CD4-positive, alpha-beta T cell treated with Interleukin-17A for 1 hour (primary cell): ENCODE measurements at regions not wholly inside any gene's neighbourhood (a gene's known extent, or its start where the extent isn't known, plus 50 kb on each side); places are given as distances from the start of the nearest gene placed in this dataset.

Source experiments
- DNase-seq: peaks from one replicate; pipeline ENCODE4 v3.0.0-alpha.2; 2020

DNA sequence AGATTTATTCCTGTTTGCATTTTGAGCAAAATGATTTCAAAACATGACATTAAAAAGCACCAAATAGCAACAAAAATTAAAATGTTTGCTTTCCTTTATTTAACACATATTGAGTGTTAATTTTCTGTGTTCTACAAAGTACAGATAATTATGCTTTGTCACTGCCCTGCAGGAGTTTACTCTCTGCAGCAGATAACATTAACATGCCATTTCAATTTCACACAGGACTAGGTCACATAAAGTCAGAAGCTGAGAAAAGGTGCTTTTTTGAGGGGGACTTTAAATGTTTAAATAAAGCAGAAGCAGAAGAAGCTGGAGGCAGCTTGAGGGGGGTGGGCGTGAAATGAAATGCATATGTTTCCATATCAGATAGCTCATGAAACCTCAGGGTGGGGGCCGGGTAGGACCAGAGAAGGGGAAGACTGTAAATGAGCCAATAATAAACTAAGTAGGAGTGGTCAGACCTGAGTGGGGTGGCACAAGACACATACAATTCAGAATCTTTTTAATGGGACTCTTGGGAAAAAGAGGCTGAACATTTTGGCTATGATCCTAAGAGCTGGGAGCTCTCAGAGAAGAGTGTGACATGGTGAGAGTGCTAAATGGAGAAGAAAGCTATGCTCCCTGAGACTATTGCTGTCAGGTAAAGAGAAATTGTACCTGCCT, 387.5 kb downstream of the FAM170A start:
- DNase-seq, result no peak

DNA sequence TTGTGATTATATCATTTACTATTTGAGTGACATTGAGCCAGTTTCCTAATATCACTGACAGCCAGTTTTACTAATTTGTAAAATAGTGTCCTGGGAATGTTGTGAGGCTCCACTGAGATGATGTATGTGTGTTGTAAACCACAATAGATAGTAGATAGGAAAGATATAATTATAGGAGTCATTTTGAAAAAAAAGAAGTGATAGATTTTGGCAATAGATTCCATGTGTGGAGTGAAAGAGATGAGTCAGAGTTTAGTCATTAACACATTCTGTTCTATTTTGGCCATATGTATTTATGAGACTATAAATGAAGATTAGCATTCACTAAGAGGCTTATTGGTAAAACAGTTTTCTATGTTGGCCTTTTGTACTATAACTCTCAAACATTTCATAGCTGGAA, 388.2 kb downstream of the FAM170A start:
- DNase-seq, result no peak

DNA sequence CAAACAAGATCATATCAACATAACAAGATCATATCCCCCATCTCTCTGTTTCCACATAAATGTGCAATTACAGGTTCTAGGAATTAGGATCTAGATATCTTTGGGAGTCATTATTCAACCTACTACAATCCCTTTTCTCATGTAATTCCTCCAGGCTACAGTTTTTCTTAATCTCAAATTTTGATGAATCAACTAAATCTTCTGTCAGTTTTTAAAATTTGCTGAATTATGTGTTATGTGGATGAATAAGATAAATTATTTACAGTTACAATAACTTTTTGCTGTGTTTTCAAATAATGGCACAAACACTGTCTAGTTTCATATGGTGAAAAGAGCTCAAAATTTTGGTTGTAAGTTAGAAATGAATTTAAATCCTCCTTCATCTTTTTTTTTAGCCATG, 405.8 kb downstream of the FAM170A start:
- no peak for DNase-seq

DNA sequence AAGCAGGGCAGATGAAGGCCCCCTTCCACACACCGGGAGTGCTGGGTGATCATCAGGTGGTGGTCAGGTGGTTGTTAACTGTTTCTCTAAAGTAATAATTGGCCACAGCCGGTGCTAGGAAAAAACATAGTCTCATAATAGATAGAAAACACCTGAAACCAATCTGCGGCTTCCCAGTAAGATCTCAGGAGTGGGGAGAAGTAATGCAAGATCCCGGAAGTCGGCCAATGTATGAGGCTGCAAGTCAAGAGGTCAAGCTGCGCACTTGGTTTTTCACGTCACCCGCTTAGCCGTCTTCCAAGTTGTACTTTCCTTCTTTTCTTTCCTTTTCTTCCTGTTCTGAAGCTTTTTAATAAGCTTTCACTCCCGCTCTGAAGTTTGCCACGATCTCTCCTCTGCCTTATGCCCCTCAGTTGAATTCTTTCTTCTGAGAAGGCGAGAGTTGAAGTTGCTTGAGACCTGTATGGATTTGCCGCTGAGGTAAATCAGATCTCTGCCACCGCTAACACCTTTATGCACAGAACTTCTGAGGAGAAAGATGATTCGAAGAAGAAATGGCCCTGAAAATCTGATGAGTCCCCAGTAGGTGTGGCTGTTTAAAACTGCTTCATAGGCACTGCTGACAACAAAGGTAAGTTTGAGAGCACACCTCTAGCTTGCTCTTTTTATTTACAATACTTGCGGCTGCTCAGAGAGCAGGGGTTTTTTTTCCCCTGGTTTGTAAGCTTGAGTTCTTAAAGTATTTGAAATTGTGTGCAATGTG, 406.6 kb downstream of the FAM170A start:
- DNase-seq, result no peak

DNA sequence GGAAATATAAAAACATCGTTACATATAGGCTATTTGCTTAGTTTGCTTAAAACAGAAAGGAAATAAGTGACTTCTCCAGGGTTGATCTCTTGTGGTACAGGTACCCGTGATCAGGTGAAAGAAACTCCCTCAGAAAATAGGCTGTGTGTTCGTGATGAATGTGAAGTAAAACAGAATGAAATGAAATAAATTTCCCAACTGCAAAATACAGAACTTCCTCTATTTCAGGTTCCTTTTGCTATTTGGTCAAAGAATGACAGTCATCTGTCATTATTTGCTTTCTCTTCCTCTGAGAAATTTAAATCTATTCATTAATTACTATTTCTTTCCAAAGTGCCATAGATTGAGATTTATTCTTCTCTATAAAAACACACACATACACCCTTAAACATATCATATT, 408.1 kb downstream of the FAM170A start:
- DNase-seq, result no peak

DNA sequence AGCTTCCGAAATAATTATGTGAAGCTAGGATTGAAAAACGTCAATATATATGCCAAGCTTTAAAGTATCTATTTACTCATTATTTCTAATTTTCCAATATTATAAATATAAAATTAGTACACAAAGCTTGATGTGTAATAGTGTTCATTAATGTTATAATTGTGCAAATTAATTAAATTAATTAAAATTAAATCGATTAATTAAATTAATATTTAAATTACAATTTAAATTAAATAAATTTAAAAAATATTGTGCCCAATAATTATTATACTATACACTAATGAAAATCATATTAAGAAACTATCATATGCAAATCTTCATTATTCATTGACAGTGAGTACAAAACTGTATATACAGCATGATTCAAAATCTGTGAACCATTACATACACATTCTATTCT, 409.8 kb downstream of the FAM170A start:
- DNase-seq, result no peak

DNA sequence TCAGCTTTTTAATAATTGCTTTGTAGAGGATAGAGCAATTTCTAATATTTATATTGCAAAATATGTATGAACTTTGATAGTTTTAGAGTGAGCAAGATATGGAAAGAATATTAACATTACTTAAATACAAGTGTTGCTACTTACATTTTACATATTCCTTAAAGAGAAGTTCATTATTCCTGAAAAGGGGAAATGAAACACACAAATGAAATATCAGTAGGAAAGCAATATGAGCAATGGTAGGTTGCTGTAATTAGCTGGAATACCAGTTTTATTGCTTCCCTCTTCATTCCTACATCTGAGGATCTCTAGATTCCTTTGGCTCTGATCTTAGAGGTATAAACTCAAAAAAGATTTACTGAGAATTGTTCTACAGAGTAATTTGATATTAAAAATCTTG, 414.1 kb downstream of the FAM170A start:
- no peak for DNase-seq

DNA sequence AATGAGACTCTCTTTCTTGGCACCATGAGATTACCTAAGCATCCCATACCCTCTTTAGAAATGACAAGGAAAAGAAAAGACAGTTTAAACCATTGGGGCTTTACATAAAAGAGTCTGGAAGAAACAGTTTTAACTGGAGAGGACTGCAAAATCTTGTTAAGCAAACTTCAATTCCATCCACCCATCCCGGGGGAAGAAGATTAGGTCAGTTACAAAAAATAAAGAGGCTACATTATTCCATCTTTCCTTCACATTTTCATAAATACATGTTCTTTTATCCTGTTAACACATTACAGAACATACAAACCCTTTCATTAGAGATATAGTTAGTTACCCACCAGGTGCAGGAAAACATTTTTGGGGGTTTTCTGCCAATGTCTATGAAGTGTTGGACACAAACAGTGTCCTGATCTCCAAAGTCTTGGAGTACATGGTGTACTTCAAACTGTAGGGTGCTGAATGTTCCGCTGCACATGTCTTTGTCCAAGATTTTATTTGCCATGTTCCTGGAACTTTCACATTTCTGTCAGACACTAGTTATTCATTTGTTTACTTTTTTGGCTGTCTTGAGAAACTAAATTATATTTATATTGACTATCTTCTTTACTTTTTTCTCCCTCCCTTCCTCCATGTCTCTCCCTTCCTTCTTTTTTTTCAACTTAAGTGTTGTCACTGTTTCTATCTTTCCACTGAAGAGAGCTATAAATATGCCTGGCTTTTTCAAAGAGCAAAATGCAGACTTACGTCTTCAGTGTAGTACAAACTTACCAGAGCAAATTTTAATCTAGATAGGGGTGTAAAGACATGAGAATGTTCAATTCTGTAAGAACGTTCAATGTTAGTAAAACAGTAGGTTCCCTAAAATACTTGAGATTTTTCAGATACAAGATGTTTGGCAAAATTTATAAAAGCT, 410.9 kb upstream of the PRR16 start:
- no peak for DNase-seq

DNA sequence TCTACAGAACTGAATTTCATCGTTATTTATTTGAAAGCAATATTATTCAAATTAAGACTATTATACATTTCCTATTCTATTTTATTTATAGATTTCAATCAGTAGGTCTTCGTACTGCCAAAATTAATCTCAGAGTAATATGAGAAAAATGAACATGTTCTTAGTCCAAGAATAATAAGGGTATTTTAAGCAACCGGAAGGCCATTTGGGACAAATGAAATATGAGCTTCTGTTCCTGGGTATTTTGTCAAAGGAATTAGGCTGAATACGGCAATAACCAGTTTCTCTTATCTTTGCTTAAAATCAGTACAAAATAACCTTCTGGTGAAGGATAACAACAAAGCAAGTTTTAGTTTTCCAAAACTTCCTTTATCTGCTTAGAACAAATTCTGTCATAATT, 410.3 kb upstream of the PRR16 start:
- no peak for DNase-seq

DNA sequence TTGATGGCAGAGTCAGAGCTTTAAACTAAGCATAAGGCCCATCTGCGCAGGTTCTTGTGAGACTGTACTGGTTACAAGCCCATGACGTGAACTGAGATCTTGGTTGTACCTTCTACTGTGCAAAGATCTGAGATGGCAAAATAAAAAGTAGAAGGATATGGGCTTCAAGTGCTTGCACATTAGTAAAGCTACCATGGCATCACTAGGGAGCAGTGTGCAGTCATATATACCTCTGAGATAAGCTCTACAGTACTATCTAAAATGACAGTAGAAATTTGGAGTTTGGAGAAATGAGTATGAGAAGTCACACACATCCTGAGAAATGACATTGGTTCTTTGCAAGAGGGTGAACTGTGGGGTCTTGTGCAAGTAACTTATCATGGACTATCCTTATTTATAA, 408.2 kb upstream of the PRR16 start:
- DNase-seq, result no peak

DNA sequence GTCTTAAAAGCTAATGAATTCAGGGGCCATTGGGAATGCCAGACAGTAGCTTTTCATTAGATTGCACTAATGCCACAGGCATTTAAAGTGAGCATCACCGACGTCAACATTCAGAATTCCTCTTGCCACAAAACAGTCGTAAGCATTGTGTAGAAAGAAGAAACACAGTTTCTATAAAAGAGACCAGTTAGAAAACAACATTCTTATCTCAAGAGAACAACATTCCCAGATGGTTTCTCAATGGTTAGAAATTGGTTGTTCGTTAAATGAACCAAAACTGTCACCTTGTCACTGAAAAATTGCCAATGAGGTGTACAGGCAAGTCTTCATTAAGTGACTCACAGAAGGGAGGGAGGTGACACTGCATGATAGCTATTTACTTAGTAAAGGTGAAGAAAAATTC, 401.6 kb upstream of the PRR16 start:
- no peak for DNase-seq

DNA sequence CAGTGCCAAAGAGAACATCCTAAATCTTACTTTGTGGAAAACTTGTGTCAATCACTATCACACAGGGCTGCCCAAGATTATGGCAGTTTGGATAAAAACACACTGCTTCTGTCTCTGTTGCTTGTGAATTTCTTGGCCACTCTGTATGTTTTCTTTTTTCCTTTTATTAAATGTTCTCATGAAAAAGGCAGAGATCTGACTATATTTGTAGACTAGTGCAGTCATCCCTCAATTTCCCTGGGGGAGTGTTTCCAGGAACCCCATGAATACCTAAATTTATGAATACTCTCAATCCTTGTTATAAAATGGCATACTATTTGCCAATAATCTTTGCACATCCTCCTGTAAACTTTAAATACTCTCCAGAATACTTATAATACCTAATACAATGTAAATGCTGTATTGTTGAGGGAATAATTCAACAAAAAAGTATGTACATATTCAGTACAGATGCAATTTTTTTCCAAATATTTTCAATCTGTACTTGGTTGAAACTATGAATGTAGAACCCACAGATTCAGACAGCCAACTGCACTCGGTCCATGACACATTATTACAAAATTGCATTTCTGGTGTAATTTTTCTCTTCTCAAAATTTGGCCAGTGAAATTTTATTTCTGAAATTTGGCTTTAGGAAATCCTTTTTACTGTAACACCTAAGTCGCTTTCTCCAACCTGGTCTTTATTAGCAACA, 391.9 kb upstream of the PRR16 start:
- no peak for DNase-seq

DNA sequence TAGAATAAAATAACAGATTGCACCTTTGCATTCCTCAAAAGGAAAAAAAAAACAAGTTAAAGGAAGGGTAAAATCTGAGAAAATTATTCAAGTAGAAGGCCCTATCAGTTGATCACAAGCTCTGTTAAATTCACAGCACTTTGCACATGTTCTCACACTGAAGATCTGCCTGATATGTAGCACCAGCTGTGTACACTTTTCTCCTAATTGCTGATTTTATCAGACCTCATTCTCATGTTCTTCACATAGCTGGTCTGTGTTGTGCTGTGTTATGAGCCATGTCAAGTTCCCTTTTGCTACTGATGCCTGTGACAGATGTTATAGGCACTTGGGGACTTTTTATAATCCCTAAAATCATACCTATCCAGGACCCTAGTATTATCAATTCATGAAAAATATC, 390.4 kb upstream of the PRR16 start:
- no peak for DNase-seq

DNA sequence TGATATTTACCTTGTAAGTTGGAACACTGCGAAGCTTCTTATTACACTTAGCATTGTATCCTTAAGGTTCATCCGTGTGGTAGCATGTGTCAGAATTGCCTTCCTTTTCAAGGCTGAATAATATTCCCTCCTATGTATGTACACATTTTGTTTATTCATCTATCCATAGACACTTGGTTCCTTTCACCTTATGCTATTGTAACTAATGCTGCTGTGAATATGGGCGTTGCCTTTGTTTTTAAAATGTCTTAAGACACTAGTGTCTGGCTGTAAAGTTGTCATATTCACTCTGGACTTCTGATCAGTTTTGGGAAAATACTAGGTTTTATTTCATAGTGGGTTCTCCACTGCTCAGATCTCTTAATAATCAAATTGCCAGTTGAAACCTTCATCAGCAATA, 383.3 kb upstream of the PRR16 start:
- no peak for DNase-seq

DNA sequence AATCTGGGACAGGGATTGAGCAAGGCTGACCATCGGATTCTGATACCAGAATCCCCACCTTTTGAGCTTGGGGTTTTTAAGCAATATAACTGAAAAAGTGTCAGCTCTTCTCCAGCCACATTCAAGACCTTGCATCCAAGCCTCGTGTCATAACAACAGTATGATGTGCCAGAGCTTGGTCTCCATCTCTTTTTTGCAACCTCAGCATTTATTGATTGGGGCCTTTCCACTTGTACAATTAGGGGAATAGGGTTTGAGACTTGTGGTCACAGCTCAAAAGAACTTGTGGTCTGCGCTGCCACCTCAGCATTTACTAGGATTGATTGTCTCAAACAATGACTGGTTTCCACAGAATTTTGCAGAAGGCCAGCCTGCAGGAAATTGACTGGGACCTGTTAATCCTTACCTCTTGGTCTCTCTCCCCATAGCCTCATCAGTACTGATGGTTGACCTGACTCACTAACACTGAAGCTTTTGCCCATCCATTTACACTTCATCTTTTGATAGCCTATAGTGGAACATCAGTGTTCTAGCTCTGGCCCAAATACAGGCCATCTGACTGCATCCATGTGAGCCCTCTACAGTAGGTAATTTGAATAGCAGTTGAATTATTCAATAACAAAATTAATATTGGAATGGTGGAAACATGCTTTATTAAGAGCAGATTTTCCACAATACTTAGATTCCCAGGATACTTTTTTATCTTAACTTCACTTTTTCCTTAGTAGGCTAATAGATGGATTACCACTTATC, 381.6 kb upstream of the PRR16 start:
- DNase-seq, result no peak

DNA sequence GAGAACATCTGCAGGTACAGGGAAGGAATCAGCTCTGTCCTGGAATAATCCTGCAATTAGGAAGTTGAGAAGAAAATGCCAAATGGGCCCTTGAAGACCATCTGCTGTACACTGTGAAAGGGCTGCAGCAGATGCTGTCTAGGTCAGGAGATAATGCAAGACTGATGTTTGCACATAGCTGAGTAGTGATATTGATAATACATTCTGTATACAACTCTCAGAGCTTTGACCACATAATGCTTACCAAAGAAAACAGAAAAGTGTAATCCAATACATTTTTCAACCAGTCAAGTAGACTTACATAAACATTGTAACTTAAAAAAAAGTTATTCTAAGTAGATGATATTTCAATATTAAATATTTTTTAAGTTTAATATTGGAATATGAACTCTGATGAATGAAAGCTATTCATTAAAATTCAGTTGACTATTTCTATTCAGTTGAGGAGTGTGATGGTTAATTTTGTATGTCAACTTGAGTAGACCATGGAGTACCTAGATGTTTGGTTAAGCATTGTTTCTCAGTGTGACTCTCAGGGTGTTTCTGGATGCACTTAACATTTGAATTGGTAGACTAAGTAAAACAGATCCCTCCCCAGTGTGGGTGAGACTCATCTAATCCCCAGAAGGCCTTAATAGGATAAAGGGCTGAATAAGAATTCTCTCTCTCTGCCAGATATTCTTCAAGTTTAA, 380.1 kb upstream of the PRR16 start:
- DNase-seq, result no peak

DNA sequence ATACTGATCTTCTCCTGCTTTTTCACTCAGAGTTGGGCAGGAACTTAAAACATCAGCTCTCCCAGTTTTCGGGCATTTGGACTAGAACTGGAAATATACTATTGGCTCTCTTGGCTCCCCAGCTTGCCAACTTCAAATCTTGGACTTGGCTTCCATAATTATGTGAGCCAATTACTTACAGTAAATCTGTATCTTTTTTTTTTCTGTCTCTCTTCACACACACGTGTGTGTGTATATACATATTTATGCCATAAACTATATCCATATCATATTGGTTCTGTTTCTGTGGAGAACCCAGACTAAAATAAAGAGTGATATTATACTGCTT, 379.6 kb upstream of the PRR16 start:
- no peak for DNase-seq

DNA sequence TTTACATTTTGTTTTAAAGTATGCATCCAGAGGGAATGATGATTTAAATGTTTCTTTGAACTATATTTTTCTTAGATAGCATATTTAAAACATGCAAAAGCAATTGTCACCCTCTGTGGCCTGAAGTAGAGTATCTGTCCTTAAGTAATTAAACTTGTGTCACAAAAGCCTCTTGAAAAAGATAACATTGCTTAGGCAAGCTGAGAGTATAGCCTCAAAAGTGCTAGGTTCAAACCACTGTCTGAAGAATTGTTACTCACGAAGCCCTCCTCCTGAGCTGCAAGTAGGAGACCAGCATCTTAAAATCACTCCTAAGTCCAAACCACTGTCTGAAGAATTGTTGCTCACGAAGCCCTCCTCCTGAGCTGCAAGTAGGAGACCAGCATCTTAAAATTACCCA, 378.0 kb upstream of the PRR16 start:
- no peak for DNase-seq

DNA sequence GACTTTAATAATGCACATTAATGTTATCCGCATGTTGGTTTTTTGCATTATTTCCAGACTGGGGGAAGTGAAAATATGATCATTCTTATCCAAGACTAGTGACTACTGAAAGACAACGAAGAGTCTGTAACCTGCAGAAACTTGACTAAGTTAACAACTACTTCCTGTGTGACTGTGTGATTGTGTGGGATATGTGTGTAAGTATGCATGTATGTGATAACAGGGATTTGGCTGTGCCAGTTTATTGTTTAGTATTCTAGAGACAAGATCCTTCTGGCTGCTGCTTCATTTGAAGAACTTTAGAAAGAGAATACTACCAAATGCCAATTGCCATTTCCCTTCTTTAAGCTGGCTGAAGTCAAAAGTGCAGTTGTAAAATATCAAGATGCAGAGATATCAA, 375.7 kb upstream of the PRR16 start:
- DNase-seq, result no peak

DNA sequence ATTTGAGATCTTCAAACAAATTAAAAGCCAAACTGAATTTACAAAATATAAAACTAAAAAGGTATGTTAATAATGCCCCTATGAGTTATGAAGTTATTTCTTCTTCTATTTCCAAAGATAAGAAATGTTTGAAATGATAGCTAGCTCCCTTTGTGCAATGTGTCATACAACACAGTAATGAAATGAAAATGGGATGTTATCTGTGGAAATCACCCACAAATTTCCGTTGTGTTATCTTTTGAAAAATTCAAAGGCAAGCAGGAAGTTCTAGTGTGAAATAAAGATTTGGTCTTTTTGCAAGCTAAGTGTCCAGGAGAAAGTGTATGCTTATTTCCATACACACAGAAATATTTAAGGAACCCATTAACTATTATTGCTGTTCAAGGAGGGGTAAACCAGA, 375.3 kb upstream of the PRR16 start:
- no peak for DNase-seq

DNA sequence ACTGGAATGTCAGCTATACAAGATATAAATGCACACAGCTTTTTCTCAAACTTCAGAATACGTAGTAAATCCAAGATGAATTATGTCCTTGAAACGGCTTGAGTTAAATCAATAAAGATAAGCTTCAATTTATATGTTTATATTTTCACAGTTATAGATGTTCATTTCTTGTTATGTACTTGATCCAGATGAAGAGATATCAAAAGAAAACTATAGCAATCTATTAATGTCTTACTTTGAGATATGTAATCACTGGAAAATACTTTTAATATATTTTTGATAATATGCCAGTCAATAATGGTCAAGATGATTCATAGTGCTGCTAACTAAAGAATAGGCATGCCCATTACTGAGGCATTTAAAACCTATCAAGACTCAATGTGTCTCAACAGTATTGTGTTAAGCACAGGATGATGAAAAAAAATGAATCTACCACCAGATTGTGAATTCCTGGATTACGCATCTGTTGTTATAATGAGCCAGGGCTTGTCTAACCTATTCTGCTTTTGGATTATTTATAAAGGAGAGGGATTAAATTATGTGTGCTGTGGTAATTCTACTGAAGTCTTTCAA, 372.6 kb upstream of the PRR16 start:
- no peak for DNase-seq

DNA sequence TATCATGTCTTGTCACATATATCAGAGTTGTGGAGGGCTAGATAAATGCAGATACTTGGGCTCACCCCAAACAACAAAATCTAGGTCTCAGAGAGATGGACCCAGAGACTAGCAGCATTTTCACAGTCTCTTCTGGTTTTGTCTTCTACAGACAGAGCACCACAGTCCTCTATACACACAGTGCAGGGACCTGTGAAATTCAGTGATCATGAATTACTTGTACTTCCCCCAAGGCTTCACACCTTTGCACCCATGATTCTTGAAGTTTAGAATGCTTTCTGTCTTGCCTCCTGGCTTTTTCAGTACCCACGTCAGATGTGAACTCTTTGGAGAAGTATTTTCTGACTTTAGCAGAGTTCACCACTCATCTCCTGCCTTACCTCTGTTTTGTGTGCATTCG, 371.5 kb upstream of the PRR16 start:
- DNase-seq, result no peak
